Karpas-422 (cell line): ENCODE measurements at regions not wholly inside any gene's neighbourhood (a gene's known extent, or its start where the extent isn't known, plus 50 kb on each side); places are given as distances from the start of the nearest gene placed in this dataset.
"Not testable (repeated sequence)": the region's sequence is repeated elsewhere in the genome, so short reads cannot be mapped to it uniquely, and the experiment has no call there.

Source experiments
- DNase-seq: peaks from one replicate; pipeline ENCODE4 v3.0.0-alpha.2; 2015
- H2AFZ ChIP-seq: fragments of 200-600 bp; sonication (generic); 2 replicates; pipeline ENCODE4 v1.6.1; 2014; ENCODE audit warnings: antibody characterized with exemption, low read length, mixed read lengths
- H3K27ac ChIP-seq: fragments of 200-600 bp; sonication (generic); 2 replicates; pipeline ENCODE4 v1.5.1; 2014; ENCODE audit warnings: mild to moderate bottlenecking, low read length, moderate library complexity
- H3K27me3 ChIP-seq: fragments of 200-600 bp; sonication (generic); 2 replicates; pipeline ENCODE4 v1.6.1; 2014; ENCODE audit warnings: low read length, mixed read lengths
- H3K36me3 ChIP-seq: fragments of 200-600 bp; sonication (generic); 2 replicates; pipeline ENCODE4 v1.6.1; 2014; ENCODE audit warnings: low read length, mixed read lengths; ENCODE audit not compliant: insufficient read depth
- H3K4me1 ChIP-seq: fragments of 200-600 bp; sonication (generic); 2 replicates; pipeline ENCODE4 v1.6.1; 2014; ENCODE audit warnings: mild to moderate bottlenecking, low read length, mixed read lengths
- H3K4me2 ChIP-seq: fragments of 200-600 bp; sonication (generic); 2 replicates; pipeline ENCODE4 v1.6.1; 2014; ENCODE audit warnings: low read length, low read depth, mild to moderate bottlenecking; ENCODE audit not compliant: poor library complexity, severe bottlenecking
- H3K4me3 ChIP-seq: fragments of 200-600 bp; sonication (generic); 2 replicates; pipeline ENCODE4 v1.5.1; 2014; ENCODE audit warnings: mild to moderate bottlenecking, antibody characterized with exemption, low read length, mixed read lengths
- H3K79me2 ChIP-seq: fragments of 200-600 bp; sonication (generic); 2 replicates; pipeline ENCODE4 v1.6.1; 2014; ENCODE audit warnings: mild to moderate bottlenecking, low read length, mixed read lengths
- H3K9ac ChIP-seq: fragments of 200-600 bp; sonication (generic); 2 replicates; pipeline ENCODE4 v1.6.0; 2014; ENCODE audit warnings: low read length
- H3K9me2 ChIP-seq: fragments of 200-600 bp; sonication (generic), shearing (Covaris generic); replicated peaks from 2 replicates; pipeline ENCODE4 v1.6.0; 2014; ENCODE audit warnings: mild to moderate bottlenecking, low read length, moderate library complexity; ENCODE audit not compliant: insufficient read depth
- H3K9me3 ChIP-seq: fragments of 300-700, 200-600 bp; sonication (generic); 2 replicates; pipeline ENCODE4 v1.6.1; 2014; ENCODE audit warnings: low read length, mixed read lengths
- H4K20me1 ChIP-seq: fragments of 200-600 bp; sonication (generic); 2 replicates; pipeline ENCODE4 v1.6.1; 2014; ENCODE audit warnings: mild to moderate bottlenecking, antibody characterized with exemption, low read length, low read depth; ENCODE audit not compliant: insufficient read depth

DNA sequence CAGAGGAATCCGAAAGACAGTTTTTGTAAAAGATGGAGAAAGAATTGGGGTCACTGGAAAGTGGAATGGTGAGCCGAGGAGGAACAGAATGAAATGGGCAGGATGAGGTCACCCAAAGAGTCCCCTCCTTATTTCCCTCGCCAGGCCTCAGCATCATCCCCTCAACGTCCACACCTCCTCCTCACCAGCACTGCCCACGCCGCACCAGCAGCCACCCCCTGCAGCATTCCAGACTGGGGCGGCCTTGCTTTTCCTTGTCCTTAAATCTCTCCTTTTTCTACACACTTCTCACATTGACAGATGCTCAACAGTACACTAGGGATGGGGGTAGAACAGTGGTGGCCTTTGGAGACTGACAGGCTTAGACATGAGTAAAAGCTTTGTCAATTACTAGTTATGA lies 363.1 kb upstream of the NOX3 start:
- no peaks in the 10 kb centered on the region for H3K79me2 ChIP-seq
- no peak overlapping the region for H2AFZ ChIP-seq
- H3K4me1 ChIP-seq = no peaks in the 10 kb centered on the region
- no peaks in the 10 kb centered on the region for H3K9me3 ChIP-seq
- no peaks in the 10 kb centered on the region for H3K36me3 ChIP-seq
- no peak overlapping the region for H3K27ac ChIP-seq
- no peak overlapping the region for H3K4me2 ChIP-seq
- H4K20me1 ChIP-seq = no peaks in the 10 kb centered on the region
- no peak overlapping the region for H3K4me3 ChIP-seq
- DNase-seq = no peak
- no peak overlapping the region for H3K9ac ChIP-seq
- no peaks in the 10 kb centered on the region for H3K27me3 ChIP-seq
- no peaks in the 10 kb centered on the region for H3K9me2 ChIP-seq

DNA sequence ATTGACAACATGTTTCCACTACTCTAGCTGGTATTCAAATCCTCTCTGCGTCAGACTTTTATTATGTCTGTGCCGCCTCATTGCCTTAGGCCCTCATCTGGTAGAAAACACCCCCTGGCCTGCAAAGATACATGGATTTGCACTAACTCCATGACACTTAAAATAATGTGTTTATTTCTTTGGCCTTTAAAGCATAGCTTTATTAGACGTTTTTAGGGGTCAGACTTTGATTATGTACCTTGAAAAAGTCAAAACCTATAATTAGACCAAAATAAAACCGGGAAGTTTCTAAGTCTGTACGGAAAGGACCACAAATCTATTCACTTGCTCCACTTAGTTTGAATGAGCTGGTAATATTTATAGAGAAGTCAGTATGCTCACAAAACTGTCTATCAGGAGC lies 357.9 kb upstream of the NOX3 start:
- no peaks in the 10 kb centered on the region for H3K9me2 ChIP-seq
- H3K9me3 ChIP-seq = no peaks in the 10 kb centered on the region
- H3K9ac ChIP-seq = no peak overlapping the region
- H3K4me1 ChIP-seq = no peaks in the 10 kb centered on the region
- no peaks in the 10 kb centered on the region for H3K27me3 ChIP-seq
- H3K79me2 ChIP-seq = no peaks in the 10 kb centered on the region
- no peaks in the 10 kb centered on the region for H3K36me3 ChIP-seq
- H3K4me2 ChIP-seq = no peak overlapping the region
- no peak overlapping the region for H3K27ac ChIP-seq
- H3K4me3 ChIP-seq = no peak overlapping the region
- no peak for DNase-seq
- H4K20me1 ChIP-seq = no peaks in the 10 kb centered on the region
- no peak overlapping the region for H2AFZ ChIP-seq

DNA sequence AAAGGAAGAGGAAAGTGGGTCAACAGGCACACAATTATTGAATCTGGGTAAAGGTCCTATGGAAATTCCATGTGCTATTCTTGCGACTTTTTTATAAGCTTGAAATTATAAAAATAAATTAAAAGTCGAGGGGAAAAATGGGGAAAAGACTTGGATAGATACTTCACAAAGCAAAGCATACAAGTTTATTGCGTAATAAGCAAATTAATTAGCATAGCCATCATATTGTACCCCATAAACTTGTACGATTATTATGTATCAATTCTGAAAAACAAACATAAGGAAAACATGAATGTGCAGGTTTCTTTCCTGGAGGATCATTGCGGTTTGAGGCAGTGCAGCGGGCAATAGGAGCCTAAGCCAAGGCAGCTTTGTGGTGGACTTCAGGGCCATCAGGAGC lies 351.6 kb upstream of the NOX3 start:
- no peak for DNase-seq
- no peaks in the 10 kb centered on the region for H3K4me1 ChIP-seq
- no peaks in the 10 kb centered on the region for H3K9me3 ChIP-seq
- no peaks in the 10 kb centered on the region for H3K36me3 ChIP-seq
- no peaks in the 10 kb centered on the region for H3K79me2 ChIP-seq
- no peak overlapping the region for H2AFZ ChIP-seq
- H3K9ac ChIP-seq = no peak overlapping the region
- H3K4me2 ChIP-seq = no peak overlapping the region
- H3K4me3 ChIP-seq = no peak overlapping the region
- no peaks in the 10 kb centered on the region for H3K27me3 ChIP-seq
- H4K20me1 ChIP-seq = no peaks in the 10 kb centered on the region
- no peak overlapping the region for H3K27ac ChIP-seq
- H3K9me2 ChIP-seq = no peaks in the 10 kb centered on the region

DNA sequence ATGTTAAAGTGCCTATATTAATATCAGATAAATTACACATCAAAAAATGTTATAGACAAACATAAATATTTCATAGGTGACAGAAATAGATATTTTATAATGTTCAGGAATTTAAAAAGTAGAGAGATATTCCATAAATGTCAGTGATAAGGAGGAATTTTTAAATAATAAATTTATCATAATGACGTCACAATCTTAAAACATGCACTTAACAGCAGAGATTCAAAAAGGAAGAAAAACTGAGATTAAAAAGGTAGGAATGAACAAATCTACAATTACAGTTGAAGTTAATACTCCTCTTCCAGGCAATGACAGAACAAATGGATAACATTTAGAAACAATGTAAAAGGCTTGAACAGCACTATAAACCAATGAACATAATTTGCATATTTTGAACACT lies 345.4 kb upstream of the NOX3 start:
- H3K4me3 ChIP-seq = no peak overlapping the region
- no peaks in the 10 kb centered on the region for H3K9me3 ChIP-seq
- H2AFZ ChIP-seq = no peak overlapping the region
- no peak for DNase-seq
- H3K9ac ChIP-seq = no peak overlapping the region
- no peaks in the 10 kb centered on the region for H3K36me3 ChIP-seq
- H3K4me1 ChIP-seq = no peaks in the 10 kb centered on the region
- no peak overlapping the region for H3K4me2 ChIP-seq
- no peaks in the 10 kb centered on the region for H4K20me1 ChIP-seq
- H3K79me2 ChIP-seq = no peaks in the 10 kb centered on the region
- no peak overlapping the region for H3K27ac ChIP-seq
- no peaks in the 10 kb centered on the region for H3K27me3 ChIP-seq
- no peaks in the 10 kb centered on the region for H3K9me2 ChIP-seq

DNA sequence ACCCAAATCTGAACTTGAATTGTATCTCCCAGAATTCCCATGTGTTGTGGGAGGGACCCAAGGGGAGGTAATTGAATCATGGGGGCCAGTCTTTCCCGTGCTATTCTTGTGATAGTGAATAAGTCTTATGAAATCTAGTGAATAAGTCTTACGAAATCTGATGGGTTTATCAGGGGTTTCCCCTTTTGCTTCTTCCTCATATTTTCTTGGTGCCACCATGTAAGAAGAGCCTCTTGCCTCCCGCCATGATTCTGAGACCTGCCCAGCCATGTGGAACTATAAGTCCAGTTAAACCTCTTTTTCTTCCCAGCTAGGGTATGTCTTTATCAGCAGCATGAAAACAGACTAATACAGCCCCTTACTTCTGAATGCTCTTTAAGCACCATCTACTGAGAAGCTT lies 343.2 kb upstream of the NOX3 start:
- not testable (repeated sequence) for H3K27me3 ChIP-seq, H3K4me2 ChIP-seq, H3K27ac ChIP-seq, H3K79me2 ChIP-seq, H3K4me3 ChIP-seq, H3K9ac ChIP-seq, H4K20me1 ChIP-seq, H3K36me3 ChIP-seq, H3K4me1 ChIP-seq, H3K9me2 ChIP-seq, DNase-seq, H2AFZ ChIP-seq, H3K9me3 ChIP-seq

DNA sequence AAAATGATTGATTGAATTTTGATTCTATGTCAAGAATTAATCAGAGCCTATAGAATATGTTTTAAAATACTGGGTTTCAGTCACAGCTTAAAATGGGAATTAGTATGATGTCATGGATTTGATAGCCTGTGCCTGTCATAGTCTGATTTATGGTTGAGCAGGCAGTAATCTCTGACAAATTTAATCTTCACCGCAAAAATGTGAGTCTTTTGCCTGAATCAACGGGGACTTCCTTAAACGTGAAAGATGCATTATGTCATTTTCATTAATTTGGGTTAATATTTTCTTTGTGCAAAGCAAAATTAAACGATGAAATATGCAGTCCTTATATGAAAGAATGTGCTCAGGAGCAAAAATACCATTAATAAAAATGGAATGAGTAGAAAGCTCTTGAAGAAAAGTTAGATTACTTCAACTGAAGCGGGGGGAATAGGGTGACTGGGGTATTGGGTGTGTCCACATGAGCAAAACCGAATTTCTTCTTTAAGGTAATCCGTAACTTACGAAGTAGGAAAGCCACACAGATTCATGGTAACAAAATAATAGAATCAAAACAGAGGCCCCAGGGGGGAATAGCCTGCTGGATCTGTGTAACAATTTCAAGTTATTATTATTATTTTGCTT lies 339.6 kb upstream of the NOX3 start:
- no peak overlapping the region for H3K27ac ChIP-seq
- H3K27me3 ChIP-seq = no peaks in the 10 kb centered on the region
- no peak overlapping the region for H3K4me2 ChIP-seq
- H2AFZ ChIP-seq = no peak overlapping the region
- H3K9ac ChIP-seq = no peak overlapping the region
- H3K9me2 ChIP-seq = no peaks in the 10 kb centered on the region
- no peaks in the 10 kb centered on the region for H3K4me1 ChIP-seq
- no peaks in the 10 kb centered on the region for H3K36me3 ChIP-seq
- no peak overlapping the region for H3K4me3 ChIP-seq
- DNase-seq = no peak
- H3K9me3 ChIP-seq = no peaks in the 10 kb centered on the region
- no peaks in the 10 kb centered on the region for H4K20me1 ChIP-seq
- no peaks in the 10 kb centered on the region for H3K79me2 ChIP-seq

DNA sequence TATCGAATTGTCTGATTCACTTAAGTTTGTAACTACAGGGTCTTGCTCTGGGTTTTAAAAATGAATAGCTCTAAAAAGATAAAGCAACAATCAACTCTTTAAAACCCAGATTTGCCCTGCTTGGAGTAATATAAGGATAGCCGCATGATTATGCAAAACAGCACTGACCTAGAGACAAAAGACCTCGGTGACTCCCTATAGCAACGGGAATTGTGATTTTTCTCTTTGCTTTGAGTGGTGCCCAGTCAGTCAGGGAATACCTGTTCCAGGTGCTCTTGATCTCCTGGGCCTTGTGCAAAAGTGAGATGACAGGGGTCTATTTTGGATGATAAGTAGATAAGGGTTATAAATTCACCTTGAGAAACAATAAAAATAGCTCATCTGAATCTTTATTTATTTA lies 336.3 kb upstream of the NOX3 start:
- H3K27ac ChIP-seq = no peak overlapping the region

DNA sequence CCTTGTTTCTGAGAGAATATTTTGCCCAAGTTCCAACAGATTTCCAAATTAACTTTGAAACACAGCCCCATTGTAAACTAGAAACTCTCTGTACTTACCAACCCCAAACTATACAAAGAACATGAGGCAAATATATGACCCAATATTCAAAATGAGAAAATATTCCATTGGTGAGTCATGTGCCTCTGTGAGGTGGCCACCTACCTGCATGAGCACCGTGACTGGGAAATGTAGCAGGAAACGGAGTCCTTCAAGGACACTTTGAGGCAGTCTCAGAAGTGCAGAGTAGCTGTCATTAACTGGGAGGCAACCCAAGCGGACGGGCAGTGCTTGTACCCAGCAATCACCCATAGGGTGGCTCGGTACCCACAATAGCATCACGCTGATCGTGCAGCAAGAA lies 335.5 kb upstream of the NOX3 start:
- no peak overlapping the region for H2AFZ ChIP-seq
- no peaks in the 10 kb centered on the region for H3K27me3 ChIP-seq
- no peaks in the 10 kb centered on the region for H4K20me1 ChIP-seq
- H3K4me2 ChIP-seq = no peak overlapping the region
- no peak overlapping the region for H3K27ac ChIP-seq
- no peaks in the 10 kb centered on the region for H3K4me1 ChIP-seq
- DNase-seq = no peak
- no peaks in the 10 kb centered on the region for H3K9me2 ChIP-seq
- H3K9me3 ChIP-seq = no peaks in the 10 kb centered on the region
- no peaks in the 10 kb centered on the region for H3K79me2 ChIP-seq
- no peak overlapping the region for H3K9ac ChIP-seq
- no peaks in the 10 kb centered on the region for H3K36me3 ChIP-seq
- H3K4me3 ChIP-seq = no peak overlapping the region

More for the DNA sequence above, 336.3 kb upstream of the NOX3 start:
- no peaks in the 10 kb centered on the region for H3K9me3 ChIP-seq
- H4K20me1 ChIP-seq = no peaks in the 10 kb centered on the region
- H3K4me2 ChIP-seq = no peak overlapping the region
- H3K36me3 ChIP-seq = no peaks in the 10 kb centered on the region
- no peak overlapping the region for H2AFZ ChIP-seq
- DNase-seq = no peak
- H3K9me2 ChIP-seq = no peaks in the 10 kb centered on the region
- H3K79me2 ChIP-seq = no peaks in the 10 kb centered on the region
- no peak overlapping the region for H3K4me3 ChIP-seq
- no peak overlapping the region for H3K9ac ChIP-seq
- H3K4me1 ChIP-seq = no peaks in the 10 kb centered on the region
- H3K27me3 ChIP-seq = no peaks in the 10 kb centered on the region

DNA sequence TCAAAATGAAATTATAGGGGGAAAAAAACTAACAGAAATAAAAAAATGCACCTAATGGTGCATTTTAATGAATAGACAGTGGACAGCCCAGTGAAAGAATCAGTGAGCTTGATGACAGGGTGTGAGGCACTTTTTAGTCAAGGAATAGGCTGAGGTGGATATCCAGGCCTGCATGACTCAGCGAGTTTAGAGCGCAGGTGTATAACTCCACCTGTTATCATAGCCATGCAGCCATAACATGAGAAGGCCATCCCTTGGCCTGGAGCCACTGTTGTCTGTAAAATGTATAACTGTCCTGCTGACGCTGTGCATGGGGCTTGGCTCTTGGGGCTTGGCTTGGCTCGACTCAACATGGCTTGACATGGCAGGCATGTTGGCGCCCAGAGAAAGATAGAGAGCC lies 331.5 kb upstream of the NOX3 start:
- Histone ChIP-seq H3K9me2 (no peaks in the 10 kb centered on the region), H3K4me3 (no peak overlapping the region), H3K4me1 (no peaks in the 10 kb centered on the region), H3K36me3 (no peaks in the 10 kb centered on the region), H3K27me3 (no peaks in the 10 kb centered on the region), H3K4me2 (no peak overlapping the region), H3K27ac (no peak overlapping the region), H2AFZ (no peak overlapping the region), H3K9me3 (no peaks in the 10 kb centered on the region), H4K20me1 (no peaks in the 10 kb centered on the region), H3K79me2 (no peaks in the 10 kb centered on the region), H3K9ac (no peak overlapping the region)
- no peak for DNase-seq
